Neural crest cell (in vitro differentiated cells): ENCODE measurements at regions not wholly inside any gene's neighbourhood (a gene's known extent, or its start where the extent isn't known, plus 50 kb on each side); places are given as distances from the start of the nearest gene placed in this dataset.

ENCODE experiments used
- DNase-seq: peaks from one replicate; pipeline ENCODE4 v3.0.0; 2021; ENCODE audit warnings: low read depth, mixed read lengths, low spot score
- H3K27ac Mint-ChIP-seq: one replicate; pipeline ENCODE4 v1.8.0; 2021; ENCODE audit warnings: mild to moderate bottlenecking, mixed read lengths; ENCODE audit not compliant: unreplicated experiment
- H3K27me3 Mint-ChIP-seq: 2 replicates; pipeline ENCODE4 v1.8.0; 2021; ENCODE audit warnings: low read depth, mild to moderate bottlenecking, mixed read lengths
- H3K36me3 Mint-ChIP-seq: 2 replicates; pipeline ENCODE4 v1.8.0; 2021; ENCODE audit warnings: low read depth, mild to moderate bottlenecking, mixed read lengths
- H3K4me1 Mint-ChIP-seq: 2 replicates; pipeline ENCODE4 v1.8.0; 2021; ENCODE audit warnings: mixed read lengths
- H3K4me3 Mint-ChIP-seq: one replicate; pipeline ENCODE4 v1.8.0; 2021; ENCODE audit warnings: mild to moderate bottlenecking, mixed read lengths
- H3K9me3 Mint-ChIP-seq: 2 replicates; pipeline ENCODE4 v1.8.0; 2021; ENCODE audit warnings: mixed read lengths
- TF ChIP-seq, protein P1 (sequence below): fragments of 200-600 bp; sonication (generic); conservative IDR thresholded peaks from 2 replicates; pipeline ENCODE4 v1.5.0; 2021; ENCODE audit warnings: antibody characterized with exemption, mild to moderate bottlenecking

DNA sequence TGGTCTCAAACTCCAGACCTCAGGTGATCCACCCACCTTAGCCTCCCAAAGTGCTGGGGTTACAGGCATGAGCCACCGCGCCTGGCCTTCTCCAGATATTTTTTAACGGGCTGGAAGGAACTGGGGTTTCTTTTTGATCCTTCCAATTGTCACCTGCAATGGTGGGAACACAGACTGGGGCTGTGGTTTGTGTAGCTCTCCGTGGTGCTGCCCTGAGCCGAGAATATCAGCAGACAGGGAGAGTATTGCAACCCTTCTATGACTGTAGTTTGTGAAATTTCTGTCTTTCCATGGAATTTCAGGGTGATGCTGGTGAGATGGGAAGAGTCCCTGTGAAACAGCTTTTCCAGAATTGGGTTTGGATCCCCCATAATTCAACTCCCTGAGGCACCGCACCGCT lies 263.5 kb downstream of the ENGASE start:
- Mint-ChIP-seq H3K4me3 (no peak overlapping the region), H3K9me3 (no peaks in the 10 kb centered on the region), H3K27ac (no peak overlapping the region), H3K4me1 (no peaks in the 10 kb centered on the region), H3K36me3 (no peaks in the 10 kb centered on the region), H3K27me3 (peaks cover 74% of the 10 kb centered on the region)
- TF ChIP-seq, protein P1, sequence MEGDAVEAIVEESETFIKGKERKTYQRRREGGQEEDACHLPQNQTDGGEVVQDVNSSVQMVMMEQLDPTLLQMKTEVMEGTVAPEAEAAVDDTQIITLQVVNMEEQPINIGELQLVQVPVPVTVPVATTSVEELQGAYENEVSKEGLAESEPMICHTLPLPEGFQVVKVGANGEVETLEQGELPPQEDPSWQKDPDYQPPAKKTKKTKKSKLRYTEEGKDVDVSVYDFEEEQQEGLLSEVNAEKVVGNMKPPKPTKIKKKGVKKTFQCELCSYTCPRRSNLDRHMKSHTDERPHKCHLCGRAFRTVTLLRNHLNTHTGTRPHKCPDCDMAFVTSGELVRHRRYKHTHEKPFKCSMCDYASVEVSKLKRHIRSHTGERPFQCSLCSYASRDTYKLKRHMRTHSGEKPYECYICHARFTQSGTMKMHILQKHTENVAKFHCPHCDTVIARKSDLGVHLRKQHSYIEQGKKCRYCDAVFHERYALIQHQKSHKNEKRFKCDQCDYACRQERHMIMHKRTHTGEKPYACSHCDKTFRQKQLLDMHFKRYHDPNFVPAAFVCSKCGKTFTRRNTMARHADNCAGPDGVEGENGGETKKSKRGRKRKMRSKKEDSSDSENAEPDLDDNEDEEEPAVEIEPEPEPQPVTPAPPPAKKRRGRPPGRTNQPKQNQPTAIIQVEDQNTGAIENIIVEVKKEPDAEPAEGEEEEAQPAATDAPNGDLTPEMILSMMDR: no peak
- no peak for DNase-seq

DNA sequence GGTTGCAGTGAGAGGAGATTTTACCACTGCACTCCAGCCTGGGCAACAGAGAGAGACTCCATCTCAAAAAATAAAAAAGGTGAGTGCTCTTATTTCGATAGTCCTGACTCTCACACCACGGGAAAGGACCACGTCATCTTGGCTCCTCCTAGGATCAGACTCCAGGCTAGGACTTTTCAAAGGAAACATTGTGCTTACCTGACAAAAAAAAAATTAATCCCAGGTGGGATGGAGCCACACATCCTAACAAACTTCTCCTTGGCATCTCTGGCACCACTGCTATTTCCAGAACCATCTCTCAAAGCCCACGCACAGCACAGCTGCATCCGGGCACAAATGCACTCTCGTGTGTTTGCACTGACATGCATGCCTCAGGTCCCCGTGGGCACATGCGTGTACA lies 262.4 kb downstream of the ENGASE start:
- Mint-ChIP-seq H3K4me1 (no peaks in the 10 kb centered on the region), H3K4me3 (no peak overlapping the region), H3K27ac (no peak overlapping the region), H3K27me3 (peaks cover 74% of the 10 kb centered on the region), H3K36me3 (no peaks in the 10 kb centered on the region), H3K9me3 (no peaks in the 10 kb centered on the region)
- TF ChIP-seq, protein P1: no peak
- no peak for DNase-seq

DNA sequence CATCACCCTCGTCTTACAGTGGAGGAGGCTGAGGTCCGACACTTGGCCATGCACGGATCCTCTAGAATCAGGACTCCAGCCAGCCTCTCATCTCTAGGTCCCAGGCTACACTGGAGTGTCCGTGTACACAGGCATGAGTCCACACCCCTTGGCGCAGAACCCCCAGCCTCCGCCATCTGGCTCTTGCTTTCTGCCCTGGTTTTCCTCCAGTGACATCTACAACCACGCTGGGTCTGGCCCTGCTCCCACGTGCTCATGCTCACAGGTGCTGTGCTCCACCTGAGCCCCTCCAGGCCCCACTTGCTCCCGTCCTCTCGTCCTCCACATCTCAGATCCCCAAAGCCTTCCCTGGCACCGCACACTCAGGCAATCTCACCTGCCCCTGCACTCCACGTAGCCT lies 260.8 kb downstream of the ENGASE start:
- Mint-ChIP-seq H3K27me3 (peaks cover 75% of the 10 kb centered on the region), H3K36me3 (no peaks in the 10 kb centered on the region), H3K27ac (no peak overlapping the region), H3K9me3 (no peaks in the 10 kb centered on the region), H3K4me1 (no peaks in the 10 kb centered on the region), H3K4me3 (no peak overlapping the region)
- no peak for DNase-seq
- TF ChIP-seq, protein P1: no peak

DNA sequence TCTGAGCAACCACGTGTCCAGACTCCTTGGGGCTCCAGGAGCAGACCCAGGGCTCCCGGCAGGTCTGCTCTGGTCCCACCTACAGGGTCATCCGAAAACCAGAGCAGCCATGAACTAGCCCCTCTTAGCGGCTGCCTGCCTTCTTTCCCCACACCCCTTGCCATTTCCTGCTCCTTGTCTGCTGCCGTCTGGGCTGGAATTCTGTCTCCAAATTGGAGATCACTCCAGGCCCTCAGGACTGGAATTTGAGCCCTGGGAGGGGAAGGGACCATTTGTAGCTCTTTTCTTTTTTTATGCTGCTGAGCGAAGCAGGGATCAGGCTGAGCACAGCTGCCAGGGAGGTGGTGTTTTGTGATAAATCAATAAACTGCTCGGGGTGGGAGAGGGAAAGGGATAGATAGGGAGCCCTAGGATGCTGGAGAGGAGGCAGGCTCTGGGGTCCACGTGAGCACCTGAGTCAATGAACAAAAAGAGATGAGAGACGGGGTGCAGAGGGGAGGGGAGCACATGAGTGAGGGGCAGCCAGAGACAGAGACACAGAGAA lies 257.5 kb downstream of the ENGASE start:
- Mint-ChIP-seq H3K9me3 (no peaks in the 10 kb centered on the region), H3K4me3 (no peak overlapping the region), H3K36me3 (no peaks in the 10 kb centered on the region), H3K4me1 (no peaks in the 10 kb centered on the region), H3K27me3 (peaks cover 74% of the 10 kb centered on the region), H3K27ac (no peak overlapping the region)
- TF ChIP-seq, protein P1: no peak
- no peak for DNase-seq

DNA sequence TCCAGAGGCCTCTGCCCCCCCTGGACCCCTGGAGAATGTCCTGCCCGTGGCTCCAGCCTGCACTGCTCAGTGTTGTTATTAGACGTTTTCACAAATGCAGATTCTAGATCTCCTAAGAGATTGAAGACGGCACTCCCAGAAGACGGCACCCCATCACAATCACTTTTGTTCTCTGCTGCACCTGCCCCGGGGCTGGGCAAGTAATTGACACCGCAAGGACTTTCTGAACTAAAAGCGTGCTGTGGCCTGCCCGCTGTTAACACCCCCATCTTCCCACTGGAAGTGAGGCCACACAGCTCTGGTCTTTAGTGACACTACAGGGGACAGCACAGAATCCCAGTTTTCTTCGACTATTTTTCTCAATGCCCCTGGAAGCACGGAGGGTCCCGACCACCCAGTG lies 256.9 kb downstream of the ENGASE start:
- TF ChIP-seq, protein P1: no peak
- Mint-ChIP-seq H3K9me3 (no peaks in the 10 kb centered on the region), H3K27me3 (peaks cover 76% of the 10 kb centered on the region), H3K4me3 (no peak overlapping the region), H3K27ac (no peak overlapping the region), H3K4me1 (no peaks in the 10 kb centered on the region), H3K36me3 (no peaks in the 10 kb centered on the region)
- DNase-seq: no peak

DNA sequence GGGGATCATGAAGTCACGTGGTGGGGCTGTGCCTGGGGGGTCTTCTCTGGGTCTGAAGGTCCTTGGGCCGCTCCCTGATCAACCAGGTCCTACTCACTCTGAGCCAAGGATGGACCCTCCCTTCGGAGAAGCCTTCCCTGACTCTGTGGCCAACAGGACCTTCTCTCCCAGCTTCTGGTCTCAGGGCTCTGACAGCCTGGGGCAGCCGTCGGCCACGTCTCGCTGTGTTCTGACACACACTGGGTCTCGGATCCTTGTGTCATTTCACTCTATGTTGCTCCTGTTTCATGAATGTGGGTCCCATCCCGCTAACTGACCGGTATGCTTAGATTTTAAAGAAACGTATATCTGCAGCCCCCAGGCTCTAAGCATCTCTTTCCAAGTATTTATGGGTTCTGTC lies 256.1 kb downstream of the ENGASE start:
- no peaks in the 10 kb centered on the region for H3K36me3 Mint-ChIP-seq
- TF ChIP-seq, protein P1: no peak
- H3K4me1 Mint-ChIP-seq: no peaks in the 10 kb centered on the region
- H3K27ac Mint-ChIP-seq: no peak overlapping the region
- no peak for DNase-seq
- no peak overlapping the region for H3K4me3 Mint-ChIP-seq
- peaks cover 79% of the 10 kb centered on the region for H3K27me3 Mint-ChIP-seq
- H3K9me3 Mint-ChIP-seq: no peaks in the 10 kb centered on the region
